ENCODE measurements at regions not wholly inside any gene's neighbourhood (a gene's known extent, or its start where the extent isn't known, plus 50 kb on each side); places are given as distances from the start of the nearest gene placed in this dataset.

DNA sequence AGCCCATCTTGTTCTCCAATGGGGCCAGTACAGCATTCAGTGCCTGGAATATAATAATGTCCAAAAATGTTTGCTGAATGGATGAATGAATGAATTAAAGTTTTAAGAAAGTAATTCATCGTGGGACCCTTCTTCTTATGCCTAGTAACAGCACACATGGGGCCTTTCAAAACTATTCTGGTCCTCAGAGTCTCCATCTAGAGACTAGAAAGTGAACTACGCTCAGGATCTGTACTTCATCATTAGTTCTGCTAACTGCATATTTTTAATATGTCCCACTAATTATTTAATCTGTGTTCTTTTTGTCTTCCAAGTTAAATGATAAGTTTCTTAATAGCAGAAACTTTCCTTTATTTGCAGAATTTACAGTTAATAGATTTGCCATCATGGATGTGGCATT, 172.5 kb downstream of the SMAD2 start:
- DNase-seq (ENCODE audit: low read depth) = no peak
- TF ChIP-seq, protein P1, sequence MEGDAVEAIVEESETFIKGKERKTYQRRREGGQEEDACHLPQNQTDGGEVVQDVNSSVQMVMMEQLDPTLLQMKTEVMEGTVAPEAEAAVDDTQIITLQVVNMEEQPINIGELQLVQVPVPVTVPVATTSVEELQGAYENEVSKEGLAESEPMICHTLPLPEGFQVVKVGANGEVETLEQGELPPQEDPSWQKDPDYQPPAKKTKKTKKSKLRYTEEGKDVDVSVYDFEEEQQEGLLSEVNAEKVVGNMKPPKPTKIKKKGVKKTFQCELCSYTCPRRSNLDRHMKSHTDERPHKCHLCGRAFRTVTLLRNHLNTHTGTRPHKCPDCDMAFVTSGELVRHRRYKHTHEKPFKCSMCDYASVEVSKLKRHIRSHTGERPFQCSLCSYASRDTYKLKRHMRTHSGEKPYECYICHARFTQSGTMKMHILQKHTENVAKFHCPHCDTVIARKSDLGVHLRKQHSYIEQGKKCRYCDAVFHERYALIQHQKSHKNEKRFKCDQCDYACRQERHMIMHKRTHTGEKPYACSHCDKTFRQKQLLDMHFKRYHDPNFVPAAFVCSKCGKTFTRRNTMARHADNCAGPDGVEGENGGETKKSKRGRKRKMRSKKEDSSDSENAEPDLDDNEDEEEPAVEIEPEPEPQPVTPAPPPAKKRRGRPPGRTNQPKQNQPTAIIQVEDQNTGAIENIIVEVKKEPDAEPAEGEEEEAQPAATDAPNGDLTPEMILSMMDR (IDR thresholded peaks at IDR 0.05; ENCODE audit: low read depth, low read length, missing control alignments) = peak; percentile 14
- in situ Hi-C loops (cut with HindIII; ENCODE audit: low sequenced_read_pairs) = no loop called here
- H3K4me3 ChIP-seq (ENCODE audit: low read depth, low read length) = no peak overlapping the region

DNA sequence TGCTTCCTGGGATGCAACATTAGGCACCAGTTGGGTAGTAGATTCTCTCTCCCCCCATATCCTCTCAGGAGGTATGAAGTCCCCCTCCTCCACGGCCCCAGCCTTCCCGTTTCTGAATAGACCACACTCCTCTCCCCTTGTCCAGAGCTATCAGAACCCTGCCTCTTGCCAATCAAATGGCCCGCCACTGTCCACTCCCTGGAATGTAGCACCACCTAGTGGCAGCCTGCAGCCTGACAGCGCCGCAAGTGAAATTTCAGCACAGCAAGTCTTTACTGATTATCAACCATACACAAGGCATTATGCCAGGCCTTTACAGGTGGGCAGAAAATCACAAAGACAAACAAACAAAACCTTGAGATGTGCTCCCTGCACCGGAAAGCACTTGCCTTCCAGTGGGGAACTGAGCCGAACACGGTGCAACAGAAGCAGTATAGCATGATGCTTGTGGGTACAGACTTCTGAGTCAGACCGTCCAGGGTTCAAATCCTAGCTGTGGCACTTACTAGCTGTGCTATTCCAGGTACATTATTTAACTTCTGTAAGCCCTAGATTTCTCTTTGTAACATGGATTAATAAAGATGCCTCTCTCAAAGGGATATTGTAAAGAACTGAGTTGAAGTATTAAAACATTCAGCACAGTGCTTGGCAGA, 174.0 kb downstream of the SMAD2 start:
- DNase-seq (ENCODE audit: low read depth) = no peak
- H3K4me3 ChIP-seq (ENCODE audit: low read depth, low read length) = no peak overlapping the region
- in situ Hi-C loops (cut with HindIII; ENCODE audit: low sequenced_read_pairs) = no loop called here
- TF ChIP-seq, protein P1 (IDR thresholded peaks at IDR 0.05; ENCODE audit: low read depth, low read length, missing control alignments) = peak; percentile 96

DNA sequence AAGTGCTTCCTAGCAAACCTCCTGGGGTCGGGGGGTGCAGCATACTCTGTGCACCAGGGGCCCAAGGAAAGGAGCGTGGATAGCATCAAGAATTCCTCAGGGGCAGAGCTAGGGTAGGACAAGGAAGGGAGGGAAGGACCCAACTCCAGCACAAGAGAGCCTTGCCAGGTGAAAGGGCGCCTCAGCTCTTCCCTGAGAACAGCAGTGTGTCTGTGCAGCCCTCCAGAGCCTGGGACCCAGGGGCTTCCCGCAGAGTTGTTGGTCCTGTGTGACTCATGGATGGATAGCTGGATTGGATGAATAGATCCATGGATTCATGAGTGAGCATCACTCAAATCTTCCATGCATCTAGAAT, 175.4 kb downstream of the SMAD2 start:
- in situ Hi-C loops (cut with HindIII; ENCODE audit: low sequenced_read_pairs) = no loop called here
- DNase-seq (ENCODE audit: low read depth) = no peak
- TF ChIP-seq, protein P1 (IDR thresholded peaks at IDR 0.05; ENCODE audit: low read depth, low read length, missing control alignments) = no peak
- no peak overlapping the region for H3K4me3 ChIP-seq (ENCODE audit: low read depth, low read length)

DNA sequence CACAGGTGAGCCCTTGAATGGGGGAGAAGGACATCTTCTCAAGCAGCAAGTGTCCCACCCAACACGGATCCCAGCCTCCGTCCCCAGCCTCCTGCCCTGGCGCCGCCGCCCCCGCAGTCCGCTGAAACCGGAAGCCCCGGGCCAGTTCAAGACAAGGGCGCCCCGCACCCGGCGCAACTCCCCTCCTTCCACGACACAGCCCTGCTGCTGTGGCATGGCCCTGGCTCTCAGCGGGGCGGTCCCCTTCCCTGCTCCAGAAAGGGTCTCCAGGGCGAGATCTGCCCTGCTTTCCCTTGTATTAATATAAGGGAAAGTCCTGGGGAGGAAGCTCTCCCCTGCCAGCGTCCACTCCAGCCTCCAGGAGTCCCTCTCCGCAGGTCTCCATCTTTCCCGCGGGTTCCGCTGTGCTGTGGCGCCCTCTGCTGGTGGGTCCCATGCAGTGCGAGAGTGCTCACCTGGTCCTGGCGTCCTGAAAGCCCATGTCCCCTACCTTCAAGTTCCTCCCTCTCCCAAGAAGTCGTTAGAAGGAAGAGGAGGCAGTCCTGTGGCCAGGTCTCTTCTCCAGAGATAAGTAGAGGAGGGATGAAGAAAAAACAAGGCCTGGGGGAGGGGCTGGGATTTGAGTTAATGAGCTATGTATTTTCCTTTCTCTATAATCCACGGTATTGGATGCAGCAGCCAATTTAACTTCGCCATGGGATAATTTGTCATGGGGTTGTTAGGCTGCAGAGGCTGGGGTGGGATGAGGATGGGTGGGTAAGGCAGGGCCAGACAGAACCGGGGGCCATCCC, 176.0 kb downstream of the SMAD2 start:
- TF ChIP-seq, protein P1 (IDR thresholded peaks at IDR 0.05; ENCODE audit: low read depth, low read length, missing control alignments) = peak; percentile 66
- H3K4me3 ChIP-seq (ENCODE audit: low read depth, low read length) = no peak overlapping the region
- DNase-seq (ENCODE audit: low read depth) = no peak
- in situ Hi-C loops (cut with HindIII; ENCODE audit: low sequenced_read_pairs) = no loop called here

DNA sequence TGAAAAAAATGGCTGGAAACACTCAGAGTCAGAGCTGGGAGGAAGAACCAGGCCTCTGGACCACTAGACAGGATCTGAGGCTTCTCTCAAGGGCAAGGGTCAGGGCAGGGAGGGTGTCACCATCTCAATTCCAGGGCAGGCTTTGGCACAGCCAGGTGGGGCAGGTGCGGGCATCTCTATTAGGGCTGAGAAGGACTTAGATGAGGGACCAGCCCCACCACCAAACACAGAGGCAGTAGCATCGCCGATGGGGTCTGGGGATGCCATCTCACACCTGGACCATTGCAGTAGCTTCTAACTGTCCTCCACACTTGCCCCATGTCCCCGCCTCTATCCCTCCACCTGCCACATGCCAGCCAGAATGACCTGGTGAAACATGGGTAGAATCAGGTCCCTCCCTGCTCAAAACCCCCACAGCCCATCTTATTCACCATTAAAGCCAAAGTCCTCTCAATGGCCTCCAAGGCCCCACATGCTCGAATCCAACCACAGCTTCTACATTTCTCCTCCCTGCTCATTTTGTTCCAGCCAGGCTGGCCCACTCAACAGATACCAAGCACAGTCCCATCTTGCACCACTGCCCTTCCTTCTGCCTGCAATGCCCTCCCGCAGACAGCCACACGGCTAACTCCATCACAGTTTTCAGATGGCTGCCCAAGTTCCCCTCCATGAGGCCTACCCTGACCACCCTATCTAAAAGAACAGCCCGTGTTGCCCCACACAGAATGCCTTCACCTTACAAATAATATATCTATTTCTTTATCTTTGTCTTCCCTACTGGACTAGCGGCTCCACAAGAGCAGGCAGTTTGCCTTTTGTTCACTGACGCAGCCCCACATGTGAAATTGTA, 177.4 kb downstream of the SMAD2 start:
- H3K4me3 ChIP-seq (ENCODE audit: low read depth, low read length) = no peak overlapping the region
- in situ Hi-C loops (cut with HindIII; ENCODE audit: low sequenced_read_pairs) = no loop called here
- TF ChIP-seq, protein P1 (IDR thresholded peaks at IDR 0.05; ENCODE audit: low read depth, low read length, missing control alignments) = no peak
- no peak for DNase-seq (ENCODE audit: low read depth)

DNA sequence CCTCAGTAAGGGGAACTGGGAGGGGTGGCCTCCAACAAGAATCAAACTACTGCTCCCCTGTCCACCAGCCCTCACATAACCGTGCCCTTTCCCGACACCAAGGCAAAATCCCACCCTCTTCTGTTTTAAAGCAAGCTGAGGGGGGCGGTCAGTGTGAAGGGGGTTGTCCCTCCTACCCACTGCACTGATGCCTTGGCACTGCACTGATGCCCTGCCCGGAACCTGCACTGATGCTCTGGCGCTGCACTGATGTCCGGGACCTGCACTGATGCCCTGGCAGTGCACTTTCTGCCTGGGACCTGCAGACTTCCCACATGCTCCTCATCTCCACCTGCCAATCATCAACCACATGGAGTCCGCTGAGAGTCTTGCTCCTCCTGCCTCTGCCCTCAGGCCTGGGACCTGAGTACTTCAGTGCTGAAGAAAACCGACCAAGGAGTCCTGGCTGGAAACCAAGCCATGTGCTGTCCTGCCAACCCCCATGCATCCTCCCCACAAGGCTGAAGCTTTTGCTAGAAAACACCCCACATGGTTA, 179.5 kb downstream of the SMAD2 start:
- DNase-seq (ENCODE audit: low read depth) = no peak
- no peak overlapping the region for H3K4me3 ChIP-seq (ENCODE audit: low read depth, low read length)
- TF ChIP-seq, protein P1 (IDR thresholded peaks at IDR 0.05; ENCODE audit: low read depth, low read length, missing control alignments) = no peak
- in situ Hi-C loops (cut with HindIII; ENCODE audit: low sequenced_read_pairs) = no loop called here

Measured in astrocyte of the cerebellum (primary cell).